Naive thymus-derived CD4-positive, alpha-beta T cell (primary cell): ENCODE measurements at regions not wholly inside any gene's neighbourhood (a gene's known extent, or its start where the extent isn't known, plus 50 kb on each side); places are given as distances from the start of the nearest gene placed in this dataset.

ENCODE experiments used
- ATAC-seq: fragments of 150-1000 bp; cut with Tn5 transposase; 2 replicates; pipeline ENCODE4 v1.10.0; 2021; ENCODE audit warnings: mild to moderate bottlenecking, moderate library complexity
- CTCF ChIA-PET: fragments of 350-600 bp; sonication (Branson Sonifier 250); formaldehyde crosslinking; loops from one replicate; lab custom pipeline; 2021; ENCODE audit warnings: antibody characterized with exemption; lab: Charles Lee
- POLR2A ChIA-PET: fragments of 350-600 bp; sonication (Branson Sonifier 250); formaldehyde crosslinking; loops from one replicate; lab custom pipeline; 2021; ENCODE audit warnings: antibody characterized with exemption, inconsistent platforms; lab: Charles Lee
- DNase-seq, 9 donors: peaks; one replicate each; pipeline versions ENCODE4 v3.0.0 to v3.0.0-alpha.2; 2020 to 2022; ENCODE audit warnings: mixed read lengths in 1 of 9
- H3K27ac ChIP-seq: one replicate; pipeline ENCODE4 v1.7.0; 2013; ENCODE audit warnings: mild to moderate bottlenecking, low read depth, low read length, moderate library complexity
- H3K27me3 ChIP-seq, 2 donors: one replicate each; pipeline ENCODE4 v1.7.0; 2013; ENCODE audit warnings: low read length in 2 of 2, mild to moderate bottlenecking in 2 of 2, moderate library complexity in 2 of 2; ENCODE audit not compliant: control insufficient read depth in 2 of 2, insufficient read depth in 2 of 2
- H3K36me3 ChIP-seq, 3 experiments: 1 replicate in 2 of 3; 2 replicates in 1 of 3; pipeline ENCODE4 v1.7.0; 2013; ENCODE audit warnings: low read length in 3 of 3, mild to moderate bottlenecking in 3 of 3, moderate library complexity in 1 of 3; ENCODE audit not compliant: insufficient read depth in 3 of 3, control insufficient read depth in 2 of 3
- H3K4me1 ChIP-seq, 2 donors: one replicate each; pipeline ENCODE4 v1.7.0; 2013; ENCODE audit warnings: low read length in 2 of 2, mild to moderate bottlenecking in 2 of 2, moderate library complexity in 1 of 2; ENCODE audit not compliant: control insufficient read depth in 2 of 2, insufficient read depth in 2 of 2
- H3K4me3 ChIP-seq: 2 replicates; pipeline ENCODE4 v1.7.0; 2013; ENCODE audit warnings: mild to moderate bottlenecking, low read length
- H3K9me3 ChIP-seq, 3 experiments: 1 replicate in 2 of 3; 2 replicates in 1 of 3; pipeline ENCODE4 v1.7.0; 2013; ENCODE audit warnings: low read length in 3 of 3; ENCODE audit not compliant: control insufficient read depth in 2 of 3
- H3K27ac Mint-ChIP-seq, 9 donors: one replicate each; pipeline ENCODE4 v1.8.0; 2020 to 2022; ENCODE audit warnings: mixed read lengths in 9 of 9, mild to moderate bottlenecking in 8 of 9, moderate library complexity in 5 of 9, inconsistent platforms in 2 of 9
- H3K27me3 Mint-ChIP-seq, 5 donors: one replicate each; pipeline ENCODE4 v1.8.0; 2021 to 2022; ENCODE audit warnings: mixed read lengths in 5 of 5, mild to moderate bottlenecking in 1 of 5
- H3K36me3 Mint-ChIP-seq, 5 donors: one replicate each; pipeline ENCODE4 v1.8.0; 2020 to 2022; ENCODE audit warnings: mixed read lengths in 5 of 5, mild to moderate bottlenecking in 3 of 5, inconsistent platforms in 1 of 5
- H3K4me1 Mint-ChIP-seq, 7 donors: one replicate each; pipeline ENCODE4 v1.8.0; 2020 to 2022; ENCODE audit warnings: mixed read lengths in 7 of 7, mild to moderate bottlenecking in 3 of 7, inconsistent platforms in 1 of 7
- H3K4me3 Mint-ChIP-seq, 10 donors: one replicate each; pipeline ENCODE4 v1.8.0; 2020 to 2022; ENCODE audit warnings: mild to moderate bottlenecking in 10 of 10, mixed read lengths in 10 of 10, moderate library complexity in 6 of 10, inconsistent platforms in 2 of 10
- H3K9me3 Mint-ChIP-seq, 11 donors: one replicate each; pipeline ENCODE4 v1.8.0; 2020 to 2022; ENCODE audit warnings: mixed read lengths in 11 of 11, mild to moderate bottlenecking in 4 of 11, inconsistent platforms in 1 of 11, moderate library complexity in 1 of 11
- intact Hi-C, 2 donors: fragments of 100-400 bp; cut with micrococcal nuclease; formaldehyde crosslinking; loops; one replicate each; pipeline ENCODE4 v1.15.1; 2023

GRCh38 chr20:43843096-43843964 is 71.3 kb upstream of the TOX2 start:
- no peaks in the 10 kb centered on the region for H3K27me3 ChIP-seq
- ChIA-PET CTCF (interaction anchor here (0.6 kb wide), 1 partner anchor 140 kb away, joined by 3 read pairs; no protein-coding TSS in a partner anchor), POLR2A (no interaction called here)
- Mint-ChIP-seq H3K27me3 (peaks cover 0 to 7% (median 0%) of the 10 kb centered on the region in 5 donors), H3K4me1 (peaks cover 12 to 58% (median 19%) of the 10 kb centered on the region in 7 donors), H3K9me3 (no peaks in the 10 kb centered on the region), H3K4me3 (no peak overlapping the region), H3K27ac (no peak overlapping the region), H3K36me3 (no peaks in the 10 kb centered on the region)
- no peak for ATAC-seq
- no peak for DNase-seq
- no peaks in the 10 kb centered on the region for H3K36me3 ChIP-seq
- H3K4me3 ChIP-seq = no peak overlapping the region
- H3K9me3 ChIP-seq = no peaks in the 10 kb centered on the region
- intact Hi-C loops = loop anchor here (5.0 to 10.0 kb wide), 4 partner anchors 89 to 239 kb away; no protein-coding TSS in a partner anchor
- no peak overlapping the region for H3K27ac ChIP-seq
- H3K4me1 ChIP-seq = peaks cover 0 to 7% of the 10 kb centered on the region in 2 donors

GRCh38 chr20:43842126-43843020 is 72.3 kb upstream of the TOX2 start:
- ChIA-PET POLR2A (no interaction called here), CTCF (no interaction called here)
- Mint-ChIP-seq H3K27me3 (peaks cover 0 to 11% (median 0%) of the 10 kb centered on the region in 5 donors), H3K36me3 (no peaks in the 10 kb centered on the region), H3K27ac (no peak overlapping the region), H3K9me3 (no peaks in the 10 kb centered on the region), H3K4me1 (peaks cover 12 to 67% (median 20%) of the 10 kb centered on the region in 7 donors), H3K4me3 (no peak overlapping the region)
- Histone ChIP-seq H3K9me3 (no peaks in the 10 kb centered on the region), H3K27ac (no peak overlapping the region), H3K4me1 (peaks cover 0 to 15% of the 10 kb centered on the region in 2 donors), H3K36me3 (no peaks in the 10 kb centered on the region), H3K27me3 (no peaks in the 10 kb centered on the region), H3K4me3 (no peak overlapping the region)
- DNase-seq = no peak
- ATAC-seq = no peak
- intact Hi-C loops = loop anchor here (5.0 to 10.0 kb wide), 4 partner anchors 88 to 240 kb away; no protein-coding TSS in a partner anchor

DNA sequence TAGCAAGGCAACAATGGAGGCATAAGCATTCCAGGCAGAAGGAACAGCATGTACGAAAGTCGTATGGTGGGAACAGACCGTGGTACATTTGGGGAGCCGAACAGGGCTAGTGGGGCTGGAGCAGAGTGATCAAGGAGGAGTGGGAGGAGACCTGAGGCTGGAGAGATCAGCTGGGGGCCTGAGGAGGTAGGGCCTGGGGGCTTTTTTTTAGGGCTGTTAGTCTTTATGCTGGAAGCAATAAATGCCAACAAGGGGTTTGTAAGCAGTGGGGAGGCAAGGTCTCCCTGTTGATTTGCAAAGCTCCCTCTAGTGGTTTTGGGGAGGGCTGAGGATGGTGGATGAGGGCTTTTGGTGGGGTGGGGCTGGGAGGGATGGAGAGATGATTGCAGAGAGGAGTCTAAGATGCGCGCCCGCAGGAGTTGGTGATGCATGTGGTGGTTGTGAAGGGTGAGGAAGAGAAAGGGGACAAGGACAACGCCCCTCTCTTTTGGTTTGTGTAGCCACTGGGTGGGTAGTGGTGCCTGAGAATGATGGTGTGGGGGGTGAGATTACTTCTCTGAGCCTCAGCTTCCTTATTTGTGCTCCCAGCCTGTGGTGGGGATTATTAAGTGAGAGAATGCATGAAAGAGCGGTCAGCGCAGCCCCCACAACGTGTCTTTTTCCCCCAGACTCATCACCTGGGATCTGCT is 74.1 kb upstream of the TOX2 start:
- H3K27ac Mint-ChIP-seq = peak overlapping the region in 2 of 9 donors; percentile 67 to 74

GRCh38 chr20:43839793-43840199 is 74.9 kb upstream of the TOX2 start:
- H3K4me1 ChIP-seq = peaks cover 0 to 11% of the 10 kb centered on the region in 2 donors
- intact Hi-C loops = loop anchor here (1.0 to 10.0 kb wide), 6 partner anchors 85 to 301 kb away; no protein-coding TSS in a partner anchor
- no peak for DNase-seq
- Mint-ChIP-seq H3K27ac (peak overlapping the region in 2 of 9 donors; percentile 74 to 75), H3K4me1 (peaks cover 5 to 47% (median 10%) of the 10 kb centered on the region in 7 donors), H3K4me3 (peak overlapping the region in 1 of 10 donors; percentile 13), H3K9me3 (no peaks in the 10 kb centered on the region), H3K36me3 (no peaks in the 10 kb centered on the region), H3K27me3 (peaks cover 0 to 14% (median 0%) of the 10 kb centered on the region in 5 donors)
- H3K27ac ChIP-seq = no peak overlapping the region
- no peak overlapping the region for H3K4me3 ChIP-seq
- no peak for ATAC-seq
- H3K27me3 ChIP-seq = no peaks in the 10 kb centered on the region
- no peaks in the 10 kb centered on the region for H3K36me3 ChIP-seq
- H3K9me3 ChIP-seq = no peaks in the 10 kb centered on the region
- CTCF ChIA-PET = interaction anchor here (0.6 to 0.9 kb wide), 2 partner anchors 93 to 217 kb away, joined by 3 read pairs; no protein-coding TSS in a partner anchor
- POLR2A ChIA-PET = no interaction called here

More for the DNA sequence above, 74.1 kb upstream of the TOX2 start:
- ChIA-PET POLR2A (no interaction called here), CTCF (interaction anchor here (0.6 kb wide), 1 partner anchor 93 kb away, joined by 3 read pairs; no protein-coding TSS in a partner anchor)
- intact Hi-C loops = loop anchor here (1.0 to 10.0 kb wide), 6 partner anchors 86 to 302 kb away; no protein-coding TSS in a partner anchor
- Histone ChIP-seq H3K36me3 (no peaks in the 10 kb centered on the region), H3K4me3 (no peak overlapping the region), H3K27me3 (no peaks in the 10 kb centered on the region), H3K27ac (no peak overlapping the region), H3K9me3 (no peaks in the 10 kb centered on the region), H3K4me1 (peaks cover 0 to 11% of the 10 kb centered on the region in 2 donors)
- peak; percentile 56 for ATAC-seq
- Mint-ChIP-seq H3K4me3 (no peak overlapping the region), H3K4me1 (peaks cover 10 to 55% (median 18%) of the 10 kb centered on the region in 7 donors), H3K36me3 (no peaks in the 10 kb centered on the region), H3K9me3 (no peaks in the 10 kb centered on the region), H3K27me3 (peaks cover 0 to 13% (median 0%) of the 10 kb centered on the region in 5 donors)
- peak in 6 of 9 donors; percentile 17 to 38 (median 23) for DNase-seq

- no peaks in the 10 kb centered on the region for H3K9me3 ChIP-seq
- DNase-seq (no peak), ATAC-seq (no peak)
- H3K36me3 ChIP-seq = no peaks in the 10 kb centered on the region
- Mint-ChIP-seq H3K9me3 (no peaks in the 10 kb centered on the region), H3K36me3 (no peaks in the 10 kb centered on the region), H3K27ac (peak overlapping the region in 2 of 9 donors; percentile 29 to 56), H3K27me3 (peaks cover 0 to 16% (median 0%) of the 10 kb centered on the region in 5 donors), H3K4me3 (no peak overlapping the region), H3K4me1 (peaks cover 0 to 36% (median 7%) of the 10 kb centered on the region in 7 donors)
- H3K4me1 ChIP-seq = peaks cover 0 to 11% of the 10 kb centered on the region in 2 donors
- POLR2A ChIA-PET = no interaction called here
- no peaks in the 10 kb centered on the region for H3K27me3 ChIP-seq
- CTCF ChIA-PET = no interaction called here
- no peak overlapping the region for H3K4me3 ChIP-seq
- no peak overlapping the region for H3K27ac ChIP-seq
- intact Hi-C loops = no loop called here
Observed at GRCh38 chr20:43838703-43839060, 76.0 kb upstream of the TOX2 start.
